ENCODE measurements at regions not wholly inside any gene's neighbourhood (a gene's known extent, or its start where the extent isn't known, plus 50 kb on each side); places are given as distances from the start of the nearest gene placed in this dataset.

GRCh38 chrX:39930786-39931528 lies 166.8 kb downstream of the BCOR start:
- Mint-ChIP-seq H3K9me3 (peaks cover 4% of the 10 kb centered on the region), H3K36me3 (ENCODE audit: low read depth) (no peaks in the 10 kb centered on the region), H3K27me3 (ENCODE audit: low read depth) (peaks cover 3% of the 10 kb centered on the region), H3K27ac (peak overlapping the region in 2 of 3 experiments; percentile 4 to 52), H3K4me3 (no peak overlapping the region), H3K4me1 (peaks cover 24% of the 10 kb centered on the region)
- TF ChIP-seq CTCF (IDR thresholded peaks at IDR 0.05; ENCODE audit: unreplicated experiment in 3 of 3): no peak

DNA sequence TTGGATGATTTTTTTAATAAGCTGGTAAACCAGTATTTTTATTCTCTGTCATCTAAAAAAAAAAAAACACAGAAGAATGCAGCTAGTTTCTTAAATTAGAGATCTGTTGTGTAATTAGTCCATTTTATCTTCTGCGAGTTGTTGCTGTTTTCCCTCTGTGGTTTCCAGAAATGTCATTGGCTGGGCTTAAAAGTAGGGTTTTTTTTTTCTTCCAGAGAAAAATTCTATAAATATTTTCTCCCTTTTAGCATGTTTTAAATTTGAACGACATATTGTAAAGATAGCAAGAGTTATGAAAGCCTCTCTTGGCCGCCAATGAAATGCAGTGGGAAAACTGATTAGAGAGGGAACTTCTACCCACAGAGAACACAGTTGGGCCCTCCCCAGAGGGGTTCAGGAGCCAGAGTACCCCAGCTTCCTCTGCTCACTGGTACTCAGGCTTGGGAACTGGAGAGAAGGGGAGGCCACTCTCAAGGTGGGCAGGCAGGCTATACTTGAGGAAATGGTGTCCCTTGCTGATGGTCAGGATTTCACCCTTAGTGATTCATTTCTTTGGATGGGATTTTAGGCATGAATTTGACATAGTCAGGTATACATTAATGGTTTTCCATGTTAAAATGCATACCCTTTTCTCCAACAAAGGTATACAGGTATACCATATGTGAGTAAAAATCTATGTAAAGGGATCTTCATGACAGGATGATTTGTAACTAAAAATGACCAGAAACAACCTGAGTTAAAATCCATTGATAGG lies 166.1 kb downstream of the BCOR start:
- H3K36me3 Mint-ChIP-seq (ENCODE audit: low read depth): no peaks in the 10 kb centered on the region
- H3K27me3 Mint-ChIP-seq (ENCODE audit: low read depth): no peaks in the 10 kb centered on the region
- no peak overlapping the region for H3K4me3 Mint-ChIP-seq
- TF ChIP-seq CTCF (IDR thresholded peaks at IDR 0.05; ENCODE audit: unreplicated experiment in 3 of 3): no peak
- peak overlapping the region in 1 of 3 experiments; percentile 52 for H3K27ac Mint-ChIP-seq
- peaks cover 4% of the 10 kb centered on the region for H3K9me3 Mint-ChIP-seq
- H3K4me1 Mint-ChIP-seq: peaks cover 24% of the 10 kb centered on the region

DNA sequence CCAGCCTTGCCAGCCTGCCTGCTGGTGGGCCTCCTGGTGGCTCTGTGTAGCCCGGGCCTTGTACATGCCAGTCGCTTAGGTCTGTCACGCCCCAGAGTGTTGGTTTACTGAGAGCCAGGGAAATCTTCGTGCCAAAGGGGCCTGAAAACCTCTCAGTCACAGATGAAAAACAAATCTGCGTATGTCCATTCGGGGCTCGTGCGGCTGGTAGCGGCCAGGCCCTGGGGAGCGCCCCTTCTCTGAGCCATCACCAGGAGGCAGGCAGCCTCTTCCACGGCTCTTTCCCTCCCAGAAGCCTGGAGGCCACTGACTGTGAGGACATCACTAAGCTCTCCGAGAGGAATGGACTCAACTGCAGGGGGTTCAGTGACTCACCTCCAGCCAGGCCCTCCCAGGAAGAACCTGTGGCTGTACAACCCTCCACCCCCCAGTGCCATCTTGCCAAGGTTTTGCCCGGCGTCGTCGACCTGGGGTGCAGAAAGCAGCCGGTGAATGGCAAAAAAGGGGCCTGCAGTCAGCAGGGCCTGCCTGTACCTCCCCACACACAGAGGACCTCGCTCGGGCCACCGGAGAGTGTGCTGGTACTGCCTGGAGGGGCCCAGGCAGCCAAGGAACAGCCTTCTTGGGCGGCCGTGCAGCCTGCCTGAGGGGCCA lies 162.2 kb downstream of the BCOR start:
- Mint-ChIP-seq H3K4me1 (peaks cover 8% of the 10 kb centered on the region), H3K9me3 (no peaks in the 10 kb centered on the region), H3K4me3 (no peak overlapping the region), H3K36me3 (ENCODE audit: low read depth) (no peaks in the 10 kb centered on the region), H3K27ac (no peak overlapping the region), H3K27me3 (ENCODE audit: low read depth) (no peaks in the 10 kb centered on the region)
- TF ChIP-seq CTCF (IDR thresholded peaks at IDR 0.05; ENCODE audit: unreplicated experiment in 3 of 3): no peak

- Mint-ChIP-seq H3K36me3 (ENCODE audit: low read depth) (no peaks in the 10 kb centered on the region), H3K4me1 (no peaks in the 10 kb centered on the region), H3K27ac (no peak overlapping the region), H3K9me3 (peaks cover 4% of the 10 kb centered on the region), H3K4me3 (no peak overlapping the region), H3K27me3 (ENCODE audit: low read depth) (no peaks in the 10 kb centered on the region)
- no peak for TF ChIP-seq CTCF (IDR thresholded peaks at IDR 0.05; ENCODE audit: unreplicated experiment in 3 of 3)
Measured at GRCh38 chrX:39936886-39937770, 160.6 kb downstream of the BCOR start.

- H3K9me3 Mint-ChIP-seq: peaks cover 10% of the 10 kb centered on the region
- no peaks in the 10 kb centered on the region for H3K36me3 Mint-ChIP-seq (ENCODE audit: low read depth)
- H3K4me1 Mint-ChIP-seq: no peaks in the 10 kb centered on the region
Measured at GRCh38 chrX:39938466-39938865, 159.3 kb downstream of the BCOR start.

More at GRCh38 chrX:39938466-39938865, 159.3 kb downstream of the BCOR start:
- Mint-ChIP-seq H3K4me3 (no peak overlapping the region), H3K27me3 (ENCODE audit: low read depth) (peaks cover 2% of the 10 kb centered on the region), H3K27ac (no peak overlapping the region)
- TF ChIP-seq CTCF (IDR thresholded peaks at IDR 0.05; ENCODE audit: unreplicated experiment in 3 of 3): no peak

Measured in nephron (organoid).